Astrocyte of the cerebellum (primary cell): ENCODE measurements at regions not wholly inside any gene's neighbourhood (a gene's known extent, or its start where the extent isn't known, plus 50 kb on each side); places are given as distances from the start of the nearest gene placed in this dataset.

Experiments
- DNase-seq: peaks from one replicate; pipeline ENCODE4 v3.0.0-alpha.2; 2011; ENCODE audit warnings: low read depth
- H3K4me3 ChIP-seq: 2 replicates; pipeline ENCODE4 v1.5.1; 2011; ENCODE audit warnings: mild to moderate bottlenecking, low read depth, low read length, moderate library complexity
- CTCF ChIP-seq: IDR thresholded peaks from 2 replicates; pipeline ENCODE4 v1.5.1; 2012; ENCODE audit warnings: low read length, low read depth, moderate library complexity, mild to moderate bottlenecking; ENCODE audit errors: missing control alignments
- in situ Hi-C: cut with HindIII; loops from 2 replicates; pipeline ENCODE4 v1.10.0; 2017; ENCODE audit warnings: low sequenced_read_pairs

DNA sequence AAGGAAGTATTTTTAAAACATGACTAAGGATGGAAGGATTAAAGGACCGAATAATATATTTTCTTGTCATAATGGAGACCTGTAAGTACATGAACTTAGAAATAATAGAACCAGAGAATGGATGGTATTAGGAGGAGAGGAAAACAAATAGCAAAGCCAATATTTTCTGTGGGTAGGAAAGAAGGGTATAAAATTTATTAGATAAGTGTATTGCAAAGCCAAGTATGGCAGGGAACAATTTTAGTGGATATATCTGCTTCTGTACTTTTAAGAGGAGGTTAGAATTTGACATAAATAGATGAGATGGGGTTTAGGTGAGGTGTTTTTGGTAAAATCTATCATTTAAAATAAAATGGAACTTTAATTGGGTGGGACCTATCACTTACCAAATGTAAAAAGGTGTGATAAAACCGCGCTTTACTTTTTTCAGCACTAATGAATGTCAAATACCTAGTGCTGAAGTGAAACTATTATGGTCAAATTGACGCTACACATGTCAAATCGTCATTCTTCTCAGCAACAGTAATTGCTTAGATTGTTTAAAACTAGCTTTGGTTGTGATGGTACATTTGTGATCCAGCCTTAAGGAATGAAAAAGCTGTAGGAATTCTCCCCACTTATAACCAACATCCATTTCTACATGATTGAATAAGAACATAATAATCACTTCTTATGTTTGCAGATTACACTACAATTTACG is 78.1 kb upstream of the ZEB2 start:
- H3K4me3 ChIP-seq: no peak overlapping the region
- DNase-seq: no peak
- TF ChIP-seq CTCF: no peak
- in situ Hi-C loops: no loop called here

GRCh38 chr2:144597388-144597787 is 77.5 kb upstream of the ZEB2 start:
- no peak for TF ChIP-seq CTCF
- DNase-seq: no peak
- in situ Hi-C loops: no loop called here
- H3K4me3 ChIP-seq: no peak overlapping the region

DNA sequence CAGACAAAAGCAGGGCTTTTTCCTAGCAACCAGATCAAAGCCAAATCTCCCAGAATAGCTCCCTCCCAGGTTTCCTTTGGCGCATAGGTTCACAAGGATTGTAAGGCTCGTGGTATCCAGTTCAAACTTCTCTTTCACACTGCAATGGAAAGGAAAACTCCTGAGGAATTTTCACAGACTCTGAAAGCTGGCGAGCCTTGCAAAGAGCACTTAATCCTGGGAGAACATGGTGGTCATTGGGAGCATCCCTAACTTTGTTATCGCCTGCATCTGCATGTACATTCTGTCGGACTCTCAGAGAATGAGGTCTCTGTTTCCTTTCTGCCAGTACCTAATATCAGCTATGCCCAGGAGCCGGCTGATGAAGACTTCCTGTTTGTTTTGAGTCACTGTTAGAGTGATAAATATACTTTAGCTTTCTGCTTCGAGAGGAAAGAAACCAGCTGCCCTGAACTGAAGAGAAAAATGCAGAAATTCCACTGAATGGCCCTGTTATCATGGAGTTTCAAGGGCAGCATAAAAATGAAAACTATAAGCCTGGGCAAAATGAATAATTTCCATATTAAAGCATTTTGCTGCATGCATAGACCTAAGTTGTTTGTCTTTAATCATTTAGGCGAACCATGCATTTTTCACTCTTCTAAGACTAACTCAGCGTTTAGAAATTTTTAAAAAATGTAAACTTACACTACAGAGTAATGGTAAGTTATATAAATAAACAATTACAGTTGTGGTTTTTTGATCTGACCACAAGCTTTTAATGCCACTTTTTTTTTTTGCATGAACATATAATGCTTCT is 76.4 kb upstream of the ZEB2 start:
- H3K4me3 ChIP-seq: no peak overlapping the region
- in situ Hi-C loops: no loop called here
- no peak for TF ChIP-seq CTCF
- peak; percentile 13 for DNase-seq

DNA sequence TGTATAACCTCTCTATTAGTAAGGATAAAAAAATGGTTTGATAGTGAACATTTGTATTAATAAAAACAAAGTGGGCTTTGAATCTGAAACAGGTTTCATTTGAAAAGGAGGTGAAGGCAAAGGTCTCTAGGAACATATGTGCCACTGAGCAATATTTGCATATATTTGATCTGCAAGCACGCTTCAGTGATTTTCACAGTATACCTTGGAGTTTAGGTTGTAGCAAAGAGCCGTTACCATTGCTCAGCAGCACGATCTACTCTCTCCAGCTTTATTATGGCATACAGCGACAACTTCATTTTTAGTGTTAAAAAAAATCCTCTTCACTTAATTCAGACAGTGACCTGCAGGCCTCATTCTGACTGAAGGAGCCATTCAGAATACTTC is 75.8 kb upstream of the ZEB2 start:
- in situ Hi-C loops: no loop called here

GRCh38 chr2:144595279-144595678 is 75.4 kb upstream of the ZEB2 start:
- DNase-seq: no peak
- in situ Hi-C loops: no loop called here
- TF ChIP-seq CTCF: no peak
- H3K4me3 ChIP-seq: no peak overlapping the region

More for the DNA sequence above, 75.8 kb upstream of the ZEB2 start:
- TF ChIP-seq CTCF: no peak
- H3K4me3 ChIP-seq: no peak overlapping the region
- DNase-seq: no peak

DNA sequence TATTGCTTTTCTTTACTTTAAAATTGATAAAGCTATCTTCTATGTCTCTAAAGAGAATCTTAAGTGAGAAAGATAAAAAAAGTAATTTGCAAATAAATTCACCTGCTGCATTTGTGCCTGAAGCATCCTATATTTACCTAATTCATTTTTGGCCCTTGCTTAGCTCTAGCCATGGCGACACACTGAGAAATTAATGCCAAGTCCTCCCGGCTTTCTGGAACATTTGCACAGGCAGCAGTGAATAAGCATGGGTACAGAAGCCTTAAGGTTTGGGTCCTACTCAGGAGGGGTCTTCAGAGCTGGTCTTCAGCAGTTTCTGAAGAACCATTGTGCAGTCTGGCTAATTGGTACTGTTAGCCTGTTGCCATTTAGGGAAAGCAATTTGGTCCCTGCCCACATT is 73.9 kb upstream of the ZEB2 start:
- in situ Hi-C loops: no loop called here
- no peak for TF ChIP-seq CTCF

More for the DNA sequence above, 73.9 kb upstream of the ZEB2 start:
- DNase-seq: no peak
- no peak overlapping the region for H3K4me3 ChIP-seq
